IMR-90 (cell line): ENCODE measurements at regions not wholly inside any gene's neighbourhood (a gene's known extent, or its start where the extent isn't known, plus 50 kb on each side); places are given as distances from the start of the nearest gene placed in this dataset.

Experiments used
- ATAC-seq: fragments of 200-7000 bp; cut with Tn5 transposase; 2 replicates; pipeline ENCODE4 v1.9.1; 2020; ENCODE audit warnings: low read depth, mild to moderate bottlenecking, moderate library complexity
- BruUV-seq: library from RNA; stranded (reverse); fragments of 400-500 nt; replicated peaks from 2 replicates; lab custom pipeline; 2021; lab: Mats Ljungman, UMichigan
- CTCF ChIA-PET: fragments of 300-600 bp; formaldehyde crosslinking; extraction: SDS; loops from one replicate; lab custom pipeline; 2021; ENCODE audit warnings: antibody characterized with exemption; lab: Yijun Ruan, JAX
- POLR2A ChIA-PET: fragments of 300-600 bp; sonication (Branson Sonifier 250); formaldehyde crosslinking; loops from one replicate; lab custom pipeline; 2022; ENCODE audit warnings: antibody characterized with exemption; ENCODE audit not compliant: unreplicated experiment; lab: Charles Lee
- DNase-seq: peaks from one replicate; pipeline ENCODE4 v3.0.0; 2013
- H2AFZ ChIP-seq: replicated peaks from 2 replicates; pipeline ENCODE3; 2013; ENCODE audit warnings: low read length, mild to moderate bottlenecking; ENCODE audit not compliant: poor library complexity
- H2AK5ac ChIP-seq: 2 replicates; pipeline ENCODE4 v1.6.1; 2013; ENCODE audit warnings: low read depth, low read length, inconsistent platforms
- H2AK9ac ChIP-seq: replicated peaks from 2 replicates; pipeline ENCODE3; 2013; ENCODE audit warnings: mild to moderate bottlenecking, low read depth, low read length, moderate library complexity; ENCODE audit not compliant: poor library complexity
- H2BK120ac ChIP-seq: 2 replicates; pipeline ENCODE4 v1.6.1; 2013; ENCODE audit warnings: low read depth, low read length, inconsistent platforms
- H2BK15ac ChIP-seq: 3 replicates; pipeline ENCODE4 v1.6.1; 2013; ENCODE audit warnings: low read depth, low read length, inconsistent platforms
- H2BK20ac ChIP-seq: 2 replicates; pipeline ENCODE4 v1.6.1; 2013; ENCODE audit warnings: low read depth, mild to moderate bottlenecking, inconsistent platforms, low read length, moderate library complexity
- H2BK5ac ChIP-seq: 2 replicates; pipeline ENCODE4 v1.6.1; 2013; ENCODE audit warnings: mild to moderate bottlenecking, low read depth, low read length, inconsistent platforms; ENCODE audit not compliant: poor library complexity, severe bottlenecking
- H3K14ac ChIP-seq: replicated peaks from 2 replicates; pipeline ENCODE4 v1.6.1; 2013; ENCODE audit warnings: low read depth, low read length, inconsistent platforms
- H3K18ac ChIP-seq: 2 replicates; pipeline ENCODE4 v1.6.1; 2013; ENCODE audit warnings: low read depth, low read length, control low read depth
- H3K23ac ChIP-seq: 2 replicates; pipeline ENCODE4 v1.6.1; 2013; ENCODE audit warnings: low read depth, low read length, inconsistent platforms
- H3K27ac ChIP-seq: 2 replicates; pipeline ENCODE4 v1.5.1; 2013; ENCODE audit warnings: mild to moderate bottlenecking, control low read depth, low read length; ENCODE audit not compliant: insufficient read depth
- H3K27me3 ChIP-seq: 2 replicates; pipeline ENCODE4 v1.6.1; 2013; ENCODE audit warnings: low read length; ENCODE audit not compliant: control insufficient read depth, insufficient read depth
- H3K36me3 ChIP-seq: 2 replicates; pipeline ENCODE4 v1.6.1; 2013; ENCODE audit warnings: low read length, mixed read lengths; ENCODE audit not compliant: control insufficient read depth, insufficient read depth
- H3K4ac ChIP-seq: 2 replicates; pipeline ENCODE4 v1.6.1; 2013; ENCODE audit warnings: low read depth, low read length, inconsistent platforms
- H3K4me1 ChIP-seq: 2 replicates; pipeline ENCODE4 v1.6.1; 2013; ENCODE audit warnings: low read length, mixed read lengths; ENCODE audit not compliant: control insufficient read depth, insufficient read depth
- H3K4me2 ChIP-seq: 2 replicates; pipeline ENCODE4 v1.6.1; 2013; ENCODE audit warnings: low read depth, mild to moderate bottlenecking, control low read depth, low read length, moderate library complexity
- H3K4me3 ChIP-seq: 2 replicates; pipeline ENCODE4 v1.5.1; 2013; ENCODE audit warnings: low read depth, mild to moderate bottlenecking, control low read depth, low read length, moderate library complexity; ENCODE audit not compliant: insufficient read depth
- H3K56ac ChIP-seq: 2 replicates; pipeline ENCODE4 v1.6.1; 2013; ENCODE audit warnings: low read length, inconsistent platforms; ENCODE audit not compliant: insufficient read depth; ENCODE audit errors: extremely low read depth
- H3K79me1 ChIP-seq, 2 experiments: 2 replicates each; pipeline ENCODE4 v1.6.1; 2013; ENCODE audit warnings: low read length in 2 of 2, inconsistent platforms in 1 of 2, low read depth in 1 of 2
- H3K9ac ChIP-seq: 2 replicates; pipeline ENCODE4 v1.6.1; 2013; ENCODE audit warnings: low read depth, low read length, control low read depth
- H3K9me1 ChIP-seq: 2 replicates; pipeline ENCODE4 v1.6.1; 2013; ENCODE audit warnings: low read length, inconsistent platforms; ENCODE audit not compliant: insufficient read depth
- H3K9me3 ChIP-seq: 2 replicates; pipeline ENCODE4 v1.6.1; 2013; ENCODE audit warnings: low read length; ENCODE audit not compliant: control insufficient read depth, insufficient read depth
- H4K20me1 ChIP-seq: 2 replicates; pipeline ENCODE4 v1.6.1; 2013; ENCODE audit warnings: low read length, inconsistent platforms; ENCODE audit not compliant: insufficient read depth
- H4K5ac ChIP-seq: 2 replicates; pipeline ENCODE4 v1.6.1; 2013; ENCODE audit warnings: mild to moderate bottlenecking, low read depth, low read length, control low read depth
- H4K8ac ChIP-seq, 2 experiments: 2 replicates each; pipeline ENCODE4 v1.6.1; 2013; ENCODE audit warnings: low read depth in 2 of 2, low read length in 2 of 2, control low read depth in 1 of 2, inconsistent platforms in 1 of 2
- H4K91ac ChIP-seq: 2 replicates; pipeline ENCODE4 v1.6.1; 2013; ENCODE audit warnings: low read depth, low read length, inconsistent platforms; ENCODE audit not compliant: insufficient read depth
- FOS ChIP-seq: fragments of 150-350 bp; IDR thresholded peaks from 2 replicates; pipeline ENCODE4 v1.6.1; 2016; ENCODE audit warnings: low read depth, low read length
- MAZ ChIP-seq: IDR thresholded peaks from 2 replicates; pipeline ENCODE4 v1.6.1; 2012; ENCODE audit warnings: low read depth, mild to moderate bottlenecking, low read length, improper control_type of control experiment, moderate library complexity, borderline replicate concordance
- NFE2L2 ChIP-seq: fragments of 150-350 bp; IDR thresholded peaks from 2 replicates; pipeline ENCODE4 v1.6.1; 2016; ENCODE audit warnings: low read depth, mild to moderate bottlenecking, low read length
- RCOR1 ChIP-seq: IDR thresholded peaks from 2 replicates; pipeline ENCODE4 v1.6.1; 2012; ENCODE audit warnings: mild to moderate bottlenecking, low read length, improper control_type of control experiment; ENCODE audit not compliant: insufficient replicate concordance
- RFX5 ChIP-seq: IDR thresholded peaks from 2 replicates; pipeline ENCODE4 v1.8.0; 2012; ENCODE audit warnings: low read depth, mild to moderate bottlenecking, low read length, moderate library complexity
- SMC3 ChIP-seq: fragments of 150-350 bp; IDR thresholded peaks from 2 replicates; pipeline ENCODE4 v1.6.1; 2016; ENCODE audit warnings: low read depth, mild to moderate bottlenecking, antibody characterized with exemption, low read length, moderate library complexity
- WGBS, 2 experiments: methylation state at CpG; one replicate each; pipeline versions ENCODE4 v1.1.5 to v1.1.7; 2013; ENCODE audit warnings: missing lambda C conversion rate in 2 of 2; ENCODE audit not compliant: insufficient read length in 1 of 2; ENCODE audit errors: extremely low coverage in 2 of 2; 5-methylcytosine and 5-hydroxymethylcytosine counted together
- dilution Hi-C: fragments of 300-500 bp; cut with HindIII; formaldehyde crosslinking; loops from one replicate; pipeline ENCODE4 v1.14.3; 2018; ENCODE audit warnings: low sequenced_read_pairs; ENCODE audit not compliant: unreplicated experiment
- in situ Hi-C: fragments of 300-500 bp; cut with MboI; formaldehyde crosslinking; loops from 3 replicates; pipeline ENCODE4 v1.14.3; 2019; ENCODE audit warnings: low sequenced_read_pairs, inconsistent platforms, mixed read lengths
- intact Hi-C: fragments of 100-400 bp; cut with micrococcal nuclease; formaldehyde crosslinking; loops from 2 replicates; pipeline ENCODE4 v1.10.0; 2022
- TF ChIP-seq, protein P1 (sequence below): fragments of 150-350 bp; IDR thresholded peaks from 2 replicates; pipeline ENCODE4 v1.6.1; 2016; ENCODE audit warnings: low read depth, mild to moderate bottlenecking, low read length, moderate library complexity, borderline replicate concordance

DNA sequence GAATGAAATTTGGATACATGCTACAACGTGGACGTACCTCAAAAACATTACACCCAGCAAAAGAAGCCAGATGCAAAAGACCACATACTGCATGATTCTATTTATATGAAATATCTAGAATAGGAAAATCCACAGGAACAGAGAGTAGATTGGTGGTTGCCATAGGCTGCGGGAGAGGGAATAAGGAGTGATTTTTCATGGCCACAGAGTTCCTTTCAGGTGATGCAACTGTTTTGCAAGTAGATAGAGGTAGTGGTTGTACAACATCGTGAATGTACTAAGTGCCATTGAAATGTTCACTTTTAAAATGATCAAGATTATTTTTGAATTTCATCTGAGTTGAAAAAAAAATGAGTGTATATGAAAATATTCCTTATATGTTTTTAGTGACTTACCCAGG is 115.3 kb upstream of the RUNX1 start:
- H3K14ac ChIP-seq, result no peak overlapping the region
- no peak overlapping the region for H3K4me2 ChIP-seq
- ATAC-seq (no peak), DNase-seq (no peak)
- no peak overlapping the region for H2BK15ac ChIP-seq
- H2AK5ac ChIP-seq, result no peak overlapping the region
- no peaks in the 10 kb centered on the region for H3K36me3 ChIP-seq
- no peak overlapping the region for H3K27ac ChIP-seq
- H2BK20ac ChIP-seq, result no peak overlapping the region
- H2AFZ ChIP-seq, result no peak overlapping the region
- no peak overlapping the region for H3K18ac ChIP-seq
- H4K91ac ChIP-seq, result no peak overlapping the region
- H3K4me3 ChIP-seq, result no peak overlapping the region
- intact Hi-C loops (no loop called here), dilution Hi-C loops (no loop called here), in situ Hi-C loops (no loop called here)
- H4K20me1 ChIP-seq, result no peaks in the 10 kb centered on the region
- H4K5ac ChIP-seq, result no peak overlapping the region
- no peak overlapping the region for H4K8ac ChIP-seq
- 100% methylated on average over 1 of the region's 4 CpGs; no CpG with 5 or more reads in 1 of the 2 experiments for WGBS, 2 experiments
- TF ChIP-seq NFE2L2 (no peak), FOS (no peak), MAZ (no peak), SMC3 (no peak), RFX5 (no peak), RCOR1 (no peak)
- TF ChIP-seq, protein P1, sequence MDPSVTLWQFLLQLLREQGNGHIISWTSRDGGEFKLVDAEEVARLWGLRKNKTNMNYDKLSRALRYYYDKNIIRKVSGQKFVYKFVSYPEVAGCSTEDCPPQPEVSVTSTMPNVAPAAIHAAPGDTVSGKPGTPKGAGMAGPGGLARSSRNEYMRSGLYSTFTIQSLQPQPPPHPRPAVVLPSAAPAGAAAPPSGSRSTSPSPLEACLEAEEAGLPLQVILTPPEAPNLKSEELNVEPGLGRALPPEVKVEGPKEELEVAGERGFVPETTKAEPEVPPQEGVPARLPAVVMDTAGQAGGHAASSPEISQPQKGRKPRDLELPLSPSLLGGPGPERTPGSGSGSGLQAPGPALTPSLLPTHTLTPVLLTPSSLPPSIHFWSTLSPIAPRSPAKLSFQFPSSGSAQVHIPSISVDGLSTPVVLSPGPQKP, result no peak
- no TSS peak for BruUV-seq
- CTCF ChIA-PET, result no interaction called here
- no peak overlapping the region for H3K56ac ChIP-seq
- H3K27me3 ChIP-seq, result no peaks in the 10 kb centered on the region
- no peaks in the 10 kb centered on the region for H3K79me1 ChIP-seq
- no peaks in the 10 kb centered on the region for H3K4me1 ChIP-seq
- H2BK5ac ChIP-seq, result no peak overlapping the region
- no peak overlapping the region for H3K9ac ChIP-seq
- no peak overlapping the region for H3K4ac ChIP-seq
- no peaks in the 10 kb centered on the region for H3K9me1 ChIP-seq
- POLR2A ChIA-PET, result no interaction called here
- H3K23ac ChIP-seq, result no peak overlapping the region
- H2AK9ac ChIP-seq, result no peak overlapping the region
- H2BK120ac ChIP-seq, result no peak overlapping the region
- H3K9me3 ChIP-seq, result no peaks in the 10 kb centered on the region
